HK-2 (cell line): ENCODE measurements at regions not wholly inside any gene's neighbourhood (a gene's known extent, or its start where the extent isn't known, plus 50 kb on each side); places are given as distances from the start of the nearest gene placed in this dataset.

Experiments used
- DNase-seq: peaks from one replicate; pipeline ENCODE4 v3.0.0-alpha.2; 2018; ENCODE audit not compliant: unreplicated experiment

GRCh38 chr14:104370256-104370870 is 209.2 kb upstream of the C14orf180 start:
- DNase-seq: no peak

- DNase-seq: no peak
Observed at GRCh38 chr14:104371031-104371430, 208.5 kb upstream of the C14orf180 start.

DNA sequence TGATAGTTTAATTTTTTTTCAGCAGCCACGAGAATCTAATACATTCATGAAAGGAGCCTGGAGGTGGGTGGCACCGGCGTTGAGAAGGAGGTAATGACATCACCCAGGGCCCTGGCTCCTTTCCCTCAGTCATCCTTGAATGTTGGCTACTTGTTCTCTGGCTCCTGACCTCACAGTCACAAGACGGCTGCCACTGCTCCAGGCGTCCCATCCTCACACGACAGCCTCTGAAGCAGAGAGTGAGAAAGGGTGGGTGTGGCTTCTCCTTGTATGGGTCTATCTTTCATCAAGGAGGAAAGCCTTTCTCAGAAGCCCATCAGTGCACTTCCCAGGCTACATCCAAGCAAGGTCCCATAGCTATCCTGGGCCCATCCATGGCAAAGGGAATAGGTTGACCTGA is 207.6 kb upstream of the C14orf180 start:
- DNase-seq: no peak

DNA sequence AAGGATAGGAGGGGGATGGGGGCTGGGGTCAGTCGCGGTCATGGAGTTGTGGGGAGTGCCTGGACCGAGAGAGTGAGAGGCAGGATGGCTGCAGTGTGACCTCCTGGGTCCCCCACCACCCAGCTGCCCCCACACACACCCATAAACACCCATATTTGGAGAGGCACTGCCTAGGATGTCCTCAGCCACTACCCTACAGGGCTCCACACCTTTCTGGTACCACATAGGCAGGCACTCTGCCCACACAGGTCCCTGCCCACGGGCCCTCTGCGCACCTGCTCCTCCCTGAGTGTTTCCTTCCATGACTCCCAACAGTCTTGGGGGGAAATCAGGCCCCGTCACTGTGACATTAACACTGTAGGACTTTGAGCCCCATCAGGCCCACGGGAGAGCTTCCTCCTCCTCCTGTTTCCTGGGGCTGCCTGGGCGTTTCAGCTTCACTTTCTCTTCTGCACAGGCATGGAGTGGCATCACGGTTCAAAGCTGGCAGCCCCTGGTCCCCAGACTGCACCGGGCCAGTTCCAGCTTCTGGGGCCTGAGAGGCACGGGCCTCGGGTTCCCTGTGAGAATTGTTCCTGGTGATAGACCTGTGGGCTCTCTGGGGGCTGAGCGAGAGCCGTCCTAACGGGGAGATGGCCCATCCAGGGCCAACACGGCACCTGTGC is 207.0 kb upstream of the C14orf180 start:
- DNase-seq: no peak

- DNase-seq: no peak
Observed at GRCh38 chr14:104373055-104373854, 206.3 kb upstream of the C14orf180 start.

GRCh38 chr14:104373855-104374717 is 205.5 kb upstream of the C14orf180 start:
- no peak for DNase-seq

DNA sequence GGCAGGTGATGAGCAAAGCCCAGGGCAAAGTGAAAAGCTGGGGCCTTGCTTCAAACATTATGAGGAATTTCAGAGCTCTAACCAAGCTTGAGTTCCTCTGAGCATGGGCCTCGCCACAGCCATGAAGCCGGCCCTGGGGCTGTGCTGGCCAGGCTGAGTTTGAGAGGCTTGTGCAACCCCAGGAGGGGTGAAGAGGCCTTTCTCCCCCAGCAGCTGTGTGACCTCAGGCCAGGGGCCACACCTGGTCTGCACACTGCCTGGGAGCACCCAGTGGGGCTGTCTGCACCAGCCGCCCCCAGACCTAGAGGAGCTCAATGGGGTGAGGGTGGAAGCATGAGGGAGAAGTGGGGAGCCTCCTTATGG is 204.9 kb upstream of the C14orf180 start:
- DNase-seq: no peak

DNA sequence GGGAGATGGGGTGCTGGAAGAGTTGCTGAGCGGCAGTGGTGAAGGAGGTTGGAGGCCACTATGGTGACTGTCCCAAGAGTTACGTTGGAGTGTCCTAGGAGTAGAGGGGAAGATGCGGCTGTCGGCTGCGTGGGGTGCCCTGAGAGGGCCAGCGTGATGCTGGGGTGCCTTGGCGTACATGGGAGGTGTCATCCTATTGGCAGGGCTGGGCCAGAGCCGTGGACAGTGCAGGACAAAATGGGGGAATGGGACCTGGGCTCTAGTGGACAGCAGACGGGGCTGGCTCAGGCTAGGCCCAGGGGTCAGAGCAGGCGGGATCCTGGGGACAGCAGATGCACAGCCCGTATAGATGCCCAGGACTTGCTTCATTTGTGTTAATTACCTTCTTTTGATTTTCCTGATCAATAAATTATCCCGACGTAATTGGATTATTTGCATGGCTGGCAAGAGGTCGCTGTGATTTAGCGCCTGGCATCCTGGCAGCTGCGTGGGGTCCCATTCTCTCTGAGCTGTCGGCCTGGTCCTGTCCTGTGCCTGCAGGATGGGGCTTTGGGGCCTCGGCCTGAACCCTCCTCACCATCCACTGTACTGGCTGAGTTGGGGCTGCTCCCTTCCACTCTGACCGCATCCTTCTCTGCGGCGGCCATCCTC is 203.9 kb upstream of the C14orf180 start:
- DNase-seq: no peak

GRCh38 chr14:104376202-104377140 is 203.1 kb upstream of the C14orf180 start:
- no peak for DNase-seq

DNA sequence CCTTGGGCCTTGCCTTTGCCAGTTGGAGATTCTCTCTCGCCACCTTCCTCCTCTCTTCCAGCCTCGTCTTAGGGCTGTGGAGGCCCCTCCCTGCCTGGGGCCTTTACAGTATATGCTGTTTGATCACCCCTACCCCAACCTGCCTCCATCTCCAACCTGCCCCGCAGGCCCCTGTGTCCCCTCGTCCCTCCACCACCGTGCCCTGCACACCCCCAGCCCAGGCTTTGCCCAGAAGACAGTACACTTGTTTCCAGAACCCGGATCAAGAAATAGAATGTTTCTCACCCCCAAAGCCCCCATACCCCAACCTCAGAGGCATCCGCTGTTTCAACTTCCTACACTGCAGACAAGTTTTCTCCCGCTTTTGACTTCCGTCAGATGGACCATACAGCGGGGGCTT is 202.3 kb upstream of the C14orf180 start:
- no peak for DNase-seq

DNA sequence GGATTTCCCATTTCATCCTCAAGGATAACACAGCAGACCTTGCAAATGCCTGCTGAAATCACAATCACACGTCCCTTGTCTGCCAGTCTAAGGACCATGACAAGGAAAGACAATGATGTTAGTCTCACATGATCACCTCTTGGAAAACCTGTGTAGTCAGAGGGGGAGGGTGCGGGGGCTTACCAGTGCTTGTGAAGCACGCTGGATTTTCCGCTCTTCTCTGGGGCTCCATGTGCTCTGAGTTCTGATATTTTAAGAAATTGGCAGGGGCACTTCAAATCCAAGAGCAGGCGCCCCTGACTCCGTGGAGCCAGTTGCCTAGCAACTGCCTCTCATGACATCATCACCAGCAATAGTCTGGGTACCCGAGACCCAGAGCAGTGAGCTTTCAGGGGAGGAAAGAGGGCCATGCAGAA is 200.9 kb upstream of the C14orf180 start:
- no peak for DNase-seq

DNA sequence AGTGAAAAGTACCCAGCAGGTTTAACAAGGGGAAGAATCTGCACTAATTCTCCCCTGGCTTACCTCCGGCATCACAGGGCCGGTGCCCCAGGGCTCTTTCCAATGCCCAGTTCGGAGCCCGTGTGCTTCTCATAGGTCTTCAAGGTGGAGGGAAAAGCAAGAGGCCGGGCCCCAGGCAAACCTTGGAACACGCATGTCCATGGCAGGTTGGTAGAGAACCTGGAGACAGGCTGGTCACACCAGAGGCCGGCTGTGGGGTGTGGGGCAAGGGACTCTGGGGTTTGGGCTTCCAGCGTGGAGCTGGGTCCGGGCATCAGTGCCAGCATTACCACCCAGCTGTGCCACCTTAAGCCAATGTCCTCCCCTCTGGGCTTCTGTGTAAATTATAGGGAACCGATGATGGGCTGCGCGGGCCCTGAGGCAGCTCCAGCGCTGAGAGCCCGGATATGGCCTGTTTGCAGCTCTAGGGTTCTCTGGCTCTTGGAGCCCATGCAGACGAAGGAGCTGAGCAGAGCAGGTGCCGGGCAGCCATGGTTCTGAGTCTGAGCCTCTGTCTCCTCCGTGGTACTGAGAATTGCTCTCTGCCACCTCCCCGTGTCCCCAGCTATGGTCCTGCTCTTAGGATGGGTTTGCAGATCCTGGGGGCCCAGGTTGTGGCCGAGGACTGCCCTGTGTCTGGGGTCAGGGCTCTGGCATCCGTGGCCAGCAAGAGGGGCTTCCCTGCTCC is 197.0 kb upstream of the C14orf180 start:
- DNase-seq: no peak

- no peak for DNase-seq
Observed at GRCh38 chr14:104383088-104383995, 196.2 kb upstream of the C14orf180 start.

DNA sequence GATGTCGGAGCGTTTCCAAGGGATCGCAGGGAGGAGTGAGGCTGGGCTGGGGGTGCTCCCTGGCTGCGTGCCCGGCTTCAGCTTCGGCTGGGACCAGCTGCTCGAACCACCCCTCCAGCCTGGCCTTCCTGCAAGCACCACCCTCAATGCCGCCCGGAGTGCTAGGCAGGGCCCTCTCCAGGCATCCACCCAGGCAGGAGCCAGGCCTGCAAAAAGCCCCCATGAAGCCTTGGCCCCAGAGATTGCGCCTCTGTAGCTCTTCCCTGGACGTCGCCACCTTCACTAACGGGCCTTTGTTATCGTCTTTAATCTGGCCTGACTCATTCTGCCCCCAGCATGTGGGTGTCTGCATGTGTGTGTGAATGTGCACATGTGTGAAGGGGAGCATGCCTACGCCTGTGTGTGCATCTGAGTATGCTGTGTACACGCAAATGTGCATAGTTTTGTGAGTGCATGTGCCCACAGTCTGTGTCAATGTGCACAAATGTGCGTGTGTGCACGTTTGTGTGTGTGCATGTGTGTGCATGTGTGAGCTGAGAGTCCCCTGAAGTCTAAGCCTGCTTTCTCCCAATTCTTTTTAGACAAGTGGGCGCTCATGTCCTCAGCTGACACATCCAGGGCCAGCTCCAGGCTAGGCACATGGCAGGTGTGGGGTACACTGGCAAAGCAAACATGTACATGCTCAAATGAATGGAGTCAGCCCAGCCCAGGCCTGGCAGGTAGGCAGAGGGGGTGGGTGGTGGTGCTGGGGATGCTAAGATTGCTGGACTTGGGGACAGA is 195.4 kb upstream of the C14orf180 start:
- DNase-seq: no peak

DNA sequence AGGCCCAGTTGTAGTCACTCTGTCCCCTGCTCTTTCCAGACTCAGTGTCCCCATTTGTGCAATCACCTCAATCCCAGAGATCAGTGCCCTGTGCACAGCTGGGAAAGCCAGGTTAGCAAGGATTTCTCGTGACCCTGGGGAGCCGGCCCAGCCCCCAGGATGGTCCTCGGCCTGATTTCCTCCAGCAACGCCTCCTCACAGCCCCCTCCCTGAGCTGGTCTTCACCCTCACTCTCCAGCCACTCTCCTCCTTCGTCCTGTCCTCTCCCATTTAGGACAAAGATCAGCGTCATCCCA is 194.8 kb upstream of the C14orf180 start:
- no peak for DNase-seq

DNA sequence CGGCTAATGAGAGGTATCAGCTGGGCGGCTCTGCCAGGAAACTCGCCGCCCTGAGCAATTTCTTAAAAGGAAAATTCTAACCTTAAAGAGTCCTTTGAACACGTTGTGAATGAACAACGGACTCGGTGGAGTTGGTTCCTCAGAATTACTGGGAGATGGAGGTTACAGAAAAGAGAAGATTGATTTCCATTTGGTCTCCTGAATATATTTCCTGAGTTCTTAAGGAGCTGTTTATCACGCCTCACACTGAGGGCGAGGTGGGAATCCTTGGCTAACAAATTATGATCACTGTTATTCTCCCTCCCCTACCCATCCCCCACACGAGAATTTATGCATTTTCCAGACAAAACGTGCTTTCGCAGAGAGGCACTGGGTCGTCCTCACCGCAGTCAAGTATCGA is 194.5 kb upstream of the C14orf180 start:
- no peak for DNase-seq

- DNase-seq: no peak
Observed at GRCh38 chr14:104385531-104386101, 193.9 kb upstream of the C14orf180 start.
